Adrenal gland (tissue), 5 donors: ENCODE measurements at regions not wholly inside any gene's neighbourhood (a gene's known extent, or its start where the extent isn't known, plus 50 kb on each side); places are given as distances from the start of the nearest gene placed in this dataset.

Source experiments
- POLR2A ChIP-seq, 2 donors: fragments of 450-650 bp; IDR thresholded peaks; one replicate each; pipeline ENCODE4 v1.6.1; 2017; ENCODE audit warnings: antibody characterized with exemption in 2 of 2, mild to moderate bottlenecking in 2 of 2, moderate library complexity in 1 of 2
- TF ChIP-seq, protein P1 (sequence below), 6 experiments: fragments of 450-650 bp in 4 of 6; fragments of 200-600 bp in 2 of 6; sonication (generic) in 1 of 6; IDR thresholded peaks; 1 replicate in 5 of 6; 2 replicates in 1 of 6; pipeline versions ENCODE4 v1.5.1 to v1.8.0; 2016 to 2021; ENCODE audit warnings: antibody characterized with exemption in 6 of 6, mild to moderate bottlenecking in 2 of 6, moderate library complexity in 1 of 6
- donor health status: DM: no; HTN: no; CAD: no.

DNA sequence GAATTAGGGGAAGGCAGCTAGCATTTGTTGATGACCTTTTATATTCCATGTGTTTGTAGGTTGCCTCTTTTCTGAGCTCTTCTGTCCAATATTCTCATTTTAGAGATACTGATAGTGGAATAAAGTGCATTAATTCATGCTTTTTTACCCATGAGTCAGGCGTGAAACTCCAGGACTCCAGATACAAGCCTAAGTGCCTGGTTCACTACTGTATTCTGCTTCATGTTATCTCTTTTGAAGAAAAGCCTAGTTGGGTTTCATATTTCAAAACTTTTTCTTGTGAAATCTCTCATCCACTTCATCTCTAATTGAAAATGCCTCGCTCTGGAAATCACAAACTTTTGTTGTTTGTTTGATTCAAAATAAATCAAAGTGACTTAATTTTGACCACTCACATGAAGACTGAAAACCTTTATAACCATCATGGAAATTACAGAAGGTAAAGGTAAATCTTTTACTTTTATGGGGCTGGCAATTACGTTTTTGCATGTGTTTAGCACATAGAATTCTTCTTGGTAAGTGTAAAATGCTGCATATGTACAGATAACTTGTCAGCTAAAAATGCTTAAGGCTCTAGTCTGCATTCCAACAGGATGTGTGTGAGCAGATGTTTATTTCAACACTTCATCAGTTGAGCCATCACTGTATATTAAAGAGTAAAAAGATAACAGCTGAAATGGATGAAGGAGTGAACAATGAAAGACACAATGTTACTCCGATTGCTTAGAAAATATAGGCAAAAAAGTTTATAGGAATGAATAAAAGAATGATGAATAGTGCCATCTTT lies 961.8 kb upstream of the CELF2 start:
- TF ChIP-seq, protein P1, sequence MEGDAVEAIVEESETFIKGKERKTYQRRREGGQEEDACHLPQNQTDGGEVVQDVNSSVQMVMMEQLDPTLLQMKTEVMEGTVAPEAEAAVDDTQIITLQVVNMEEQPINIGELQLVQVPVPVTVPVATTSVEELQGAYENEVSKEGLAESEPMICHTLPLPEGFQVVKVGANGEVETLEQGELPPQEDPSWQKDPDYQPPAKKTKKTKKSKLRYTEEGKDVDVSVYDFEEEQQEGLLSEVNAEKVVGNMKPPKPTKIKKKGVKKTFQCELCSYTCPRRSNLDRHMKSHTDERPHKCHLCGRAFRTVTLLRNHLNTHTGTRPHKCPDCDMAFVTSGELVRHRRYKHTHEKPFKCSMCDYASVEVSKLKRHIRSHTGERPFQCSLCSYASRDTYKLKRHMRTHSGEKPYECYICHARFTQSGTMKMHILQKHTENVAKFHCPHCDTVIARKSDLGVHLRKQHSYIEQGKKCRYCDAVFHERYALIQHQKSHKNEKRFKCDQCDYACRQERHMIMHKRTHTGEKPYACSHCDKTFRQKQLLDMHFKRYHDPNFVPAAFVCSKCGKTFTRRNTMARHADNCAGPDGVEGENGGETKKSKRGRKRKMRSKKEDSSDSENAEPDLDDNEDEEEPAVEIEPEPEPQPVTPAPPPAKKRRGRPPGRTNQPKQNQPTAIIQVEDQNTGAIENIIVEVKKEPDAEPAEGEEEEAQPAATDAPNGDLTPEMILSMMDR (IDR thresholded peaks at IDR 0.05): no peak
- TF ChIP-seq POLR2A (IDR thresholded peaks at IDR 0.05): no peak
